OCI-LY1 (cell line): ENCODE measurements at regions not wholly inside any gene's neighbourhood (a gene's known extent, or its start where the extent isn't known, plus 50 kb on each side); places are given as distances from the start of the nearest gene placed in this dataset.

ENCODE experiments used
- H2AFZ ChIP-seq: fragments of 200-600 bp; sonication (generic), shearing (Covaris generic); 2 replicates; pipeline ENCODE4 v1.6.0; 2014; ENCODE audit warnings: antibody characterized with exemption, mild to moderate bottlenecking, low read length
- H3F3A ChIP-seq: fragments of 200-600 bp; sonication (generic), shearing (Covaris generic); 2 replicates; pipeline ENCODE4 v1.6.0; 2014; ENCODE audit warnings: mild to moderate bottlenecking, antibody characterized with exemption, low read length, moderate library complexity; ENCODE audit not compliant: insufficient read depth
- H3K27ac ChIP-seq: fragments of 200-600 bp; sonication (generic); 2 replicates; pipeline ENCODE4 v1.5.1; 2014; ENCODE audit warnings: low read length, mixed run types, mild to moderate bottlenecking, low read depth; ENCODE audit not compliant: poor library complexity, severe bottlenecking
- H3K27me3 ChIP-seq: fragments of 200-600 bp; sonication (generic); 2 replicates; pipeline ENCODE4 v1.6.0; 2014; ENCODE audit warnings: antibody characterized with exemption, mild to moderate bottlenecking, low read length, moderate library complexity; ENCODE audit not compliant: insufficient read depth
- H3K36me3 ChIP-seq: fragments of 200-600 bp; sonication (generic); 2 replicates; pipeline ENCODE4 v1.6.1; 2014; ENCODE audit warnings: mild to moderate bottlenecking, antibody characterized with exemption, low read length, moderate library complexity, mixed read lengths; ENCODE audit not compliant: insufficient read depth
- H3K4me1 ChIP-seq: fragments of 200-600 bp; sonication (generic); 2 replicates; pipeline ENCODE4 v1.5.1; 2014; ENCODE audit warnings: mild to moderate bottlenecking, low read length, moderate library complexity; ENCODE audit not compliant: insufficient read depth, severe bottlenecking
- H3K4me2 ChIP-seq: fragments of 200-600 bp; sonication (generic), shearing (Covaris generic); 2 replicates; pipeline ENCODE4 v1.6.1; 2014; ENCODE audit warnings: low read length
- H3K4me3 ChIP-seq: fragments of 200-600 bp; sonication (generic); 2 replicates; pipeline ENCODE4 v1.5.1; 2014; ENCODE audit warnings: low read length, low read depth, mild to moderate bottlenecking, mixed read lengths; ENCODE audit not compliant: poor library complexity, severe bottlenecking
- H3K79me2 ChIP-seq: fragments of 200-600 bp; shearing (Covaris generic); 2 replicates; pipeline ENCODE4 v1.6.1; 2016; ENCODE audit warnings: mixed run types, low read length, mixed read lengths; ENCODE audit not compliant: insufficient read depth
- H3K9ac ChIP-seq: fragments of 200-600 bp; sonication (generic), shearing (Covaris generic); 2 replicates; pipeline ENCODE4 v1.6.1; 2014; ENCODE audit warnings: mild to moderate bottlenecking, low read length, mixed read lengths
- H3K9me2 ChIP-seq: fragments of 200-600 bp; sonication (generic), shearing (Covaris generic); 2 replicates; pipeline ENCODE4 v1.6.1; 2014; ENCODE audit warnings: low read depth, mild to moderate bottlenecking, low read length, mixed read lengths
- H3K9me3 ChIP-seq: fragments of 200-600 bp; shearing (Covaris generic); 2 replicates; pipeline ENCODE4 v1.6.1; 2014; ENCODE audit warnings: low read length, mixed read lengths
- H4K20me1 ChIP-seq: fragments of 200-600 bp; sonication (generic), shearing (Covaris generic); 2 replicates; pipeline ENCODE4 v1.6.0; 2016; ENCODE audit warnings: mild to moderate bottlenecking, low read length; ENCODE audit not compliant: insufficient read depth
- CTCF ChIP-seq: fragments of 200-600 bp; sonication (generic), shearing (Covaris generic); IDR thresholded peaks from 2 replicates; pipeline ENCODE4 v1.5.1; 2017; ENCODE audit warnings: mild to moderate bottlenecking, antibody characterized with exemption, low read length, moderate library complexity, mixed read lengths
- EZH2 ChIP-seq: fragments of 200-600 bp; sonication (generic), shearing (Covaris generic); IDR thresholded peaks from 2 replicates; pipeline ENCODE4 v1.8.0; 2017; ENCODE audit warnings: borderline replicate concordance, mixed run types, mild to moderate bottlenecking, antibody characterized with exemption, low read length, moderate library complexity, mixed read lengths

- no peaks in the 10 kb centered on the region for H3K27me3 ChIP-seq
- TF ChIP-seq EZH2 (no peak), CTCF (no peak)
- H3K36me3 ChIP-seq: no peaks in the 10 kb centered on the region
- peak overlapping the region; percentile 26 for H3K4me3 ChIP-seq
- H3K79me2 ChIP-seq: no peaks in the 10 kb centered on the region
- no peaks in the 10 kb centered on the region for H3K9me3 ChIP-seq
- peak overlapping the region; percentile 58 for H3K4me2 ChIP-seq
- no peaks in the 10 kb centered on the region for H3F3A ChIP-seq
- H3K9me2 ChIP-seq: no peaks in the 10 kb centered on the region
- peaks cover 50% of the 10 kb centered on the region for H3K4me1 ChIP-seq
- H2AFZ ChIP-seq: 0 out of 2 replicates have a peak overlapping the region, but pooled peaks have one; percentile 3
- H3K27ac ChIP-seq: peak overlapping the region; percentile 81
- peak overlapping the region; percentile 58 for H3K9ac ChIP-seq
- no peaks in the 10 kb centered on the region for H4K20me1 ChIP-seq
Observed at GRCh38 chr3:484341-484740, 287.8 kb downstream of the CHL1 start.

GRCh38 chr3:487614-488013 lies 291.1 kb downstream of the CHL1 start:
- no peak overlapping the region for H3K9ac ChIP-seq
- peak overlapping the region; percentile 34; the same call in 1 of the 2 replicates for H2AFZ ChIP-seq
- H3K9me2 ChIP-seq: no peaks in the 10 kb centered on the region
- no peaks in the 10 kb centered on the region for H4K20me1 ChIP-seq
- H3K27me3 ChIP-seq: no peaks in the 10 kb centered on the region
- TF ChIP-seq EZH2 (no peak), CTCF (no peak)
- H3K4me2 ChIP-seq: no peak overlapping the region
- no peaks in the 10 kb centered on the region for H3K36me3 ChIP-seq
- H3K4me3 ChIP-seq: no peak overlapping the region
- H3K79me2 ChIP-seq: no peaks in the 10 kb centered on the region
- H3F3A ChIP-seq: no peaks in the 10 kb centered on the region
- peak overlapping the region; percentile 44 for H3K27ac ChIP-seq
- peaks cover 37% of the 10 kb centered on the region for H3K4me1 ChIP-seq
- H3K9me3 ChIP-seq: no peaks in the 10 kb centered on the region

GRCh38 chr3:492586-493316 lies 296.2 kb downstream of the CHL1 start:
- no peak for TF ChIP-seq EZH2
- TF ChIP-seq CTCF: no peak
- Histone ChIP-seq H3K27me3 (no peaks in the 10 kb centered on the region), H3K79me2 (no peaks in the 10 kb centered on the region), H3K9ac (no peak overlapping the region; the same call in 1 of the 2 replicates), H3K27ac (peak overlapping the region; percentile 41), H3K4me1 (peaks cover 20% of the 10 kb centered on the region), H2AFZ (peak overlapping the region; percentile 12; the same call in 1 of the 2 replicates), H4K20me1 (no peaks in the 10 kb centered on the region), H3K4me3 (peak overlapping the region; percentile 20), H3K4me2 (peak overlapping the region; percentile 32), H3K9me3 (no peaks in the 10 kb centered on the region), H3K9me2 (no peaks in the 10 kb centered on the region), H3K36me3 (no peaks in the 10 kb centered on the region), H3F3A (no peaks in the 10 kb centered on the region)
